ENCODE measurements at regions not wholly inside any gene's neighbourhood (a gene's known extent, or its start where the extent isn't known, plus 50 kb on each side); places are given as distances from the start of the nearest gene placed in this dataset.
"Not testable (repeated sequence)": the region's sequence is repeated elsewhere in the genome, so short reads cannot be mapped to it uniquely, and the experiment has no call there.

DNA sequence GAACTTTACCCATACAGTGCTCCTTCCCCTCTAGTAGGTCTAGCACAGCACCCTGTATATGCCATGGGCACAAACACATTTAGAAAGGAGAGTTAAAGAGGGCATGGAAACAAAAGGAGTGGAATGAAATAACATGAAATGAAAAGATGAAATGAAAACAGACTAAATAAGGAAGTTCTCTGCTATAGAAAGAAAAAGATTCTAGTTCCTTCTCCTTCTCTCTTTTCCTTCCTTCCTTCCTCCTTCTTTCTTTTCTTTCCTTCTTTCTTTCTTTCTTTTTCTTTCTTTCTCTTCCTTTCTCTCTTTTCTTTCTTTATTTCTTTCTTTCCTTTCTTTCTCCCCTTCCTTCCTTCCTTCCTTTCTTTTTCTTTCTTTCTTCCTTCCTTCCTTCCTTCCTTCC, 2197.4 kb downstream of the PCDH7 start:
- no peak for DNase-seq (ENCODE audit: low read depth)
- TF ChIP-seq, protein P1, sequence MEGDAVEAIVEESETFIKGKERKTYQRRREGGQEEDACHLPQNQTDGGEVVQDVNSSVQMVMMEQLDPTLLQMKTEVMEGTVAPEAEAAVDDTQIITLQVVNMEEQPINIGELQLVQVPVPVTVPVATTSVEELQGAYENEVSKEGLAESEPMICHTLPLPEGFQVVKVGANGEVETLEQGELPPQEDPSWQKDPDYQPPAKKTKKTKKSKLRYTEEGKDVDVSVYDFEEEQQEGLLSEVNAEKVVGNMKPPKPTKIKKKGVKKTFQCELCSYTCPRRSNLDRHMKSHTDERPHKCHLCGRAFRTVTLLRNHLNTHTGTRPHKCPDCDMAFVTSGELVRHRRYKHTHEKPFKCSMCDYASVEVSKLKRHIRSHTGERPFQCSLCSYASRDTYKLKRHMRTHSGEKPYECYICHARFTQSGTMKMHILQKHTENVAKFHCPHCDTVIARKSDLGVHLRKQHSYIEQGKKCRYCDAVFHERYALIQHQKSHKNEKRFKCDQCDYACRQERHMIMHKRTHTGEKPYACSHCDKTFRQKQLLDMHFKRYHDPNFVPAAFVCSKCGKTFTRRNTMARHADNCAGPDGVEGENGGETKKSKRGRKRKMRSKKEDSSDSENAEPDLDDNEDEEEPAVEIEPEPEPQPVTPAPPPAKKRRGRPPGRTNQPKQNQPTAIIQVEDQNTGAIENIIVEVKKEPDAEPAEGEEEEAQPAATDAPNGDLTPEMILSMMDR (IDR thresholded peaks at IDR 0.05; ENCODE audit: insufficient read depth, low read depth, low read length): no peak
- H3K4me3 ChIP-seq (ENCODE audit: low read depth, low read length): no peak overlapping the region

DNA sequence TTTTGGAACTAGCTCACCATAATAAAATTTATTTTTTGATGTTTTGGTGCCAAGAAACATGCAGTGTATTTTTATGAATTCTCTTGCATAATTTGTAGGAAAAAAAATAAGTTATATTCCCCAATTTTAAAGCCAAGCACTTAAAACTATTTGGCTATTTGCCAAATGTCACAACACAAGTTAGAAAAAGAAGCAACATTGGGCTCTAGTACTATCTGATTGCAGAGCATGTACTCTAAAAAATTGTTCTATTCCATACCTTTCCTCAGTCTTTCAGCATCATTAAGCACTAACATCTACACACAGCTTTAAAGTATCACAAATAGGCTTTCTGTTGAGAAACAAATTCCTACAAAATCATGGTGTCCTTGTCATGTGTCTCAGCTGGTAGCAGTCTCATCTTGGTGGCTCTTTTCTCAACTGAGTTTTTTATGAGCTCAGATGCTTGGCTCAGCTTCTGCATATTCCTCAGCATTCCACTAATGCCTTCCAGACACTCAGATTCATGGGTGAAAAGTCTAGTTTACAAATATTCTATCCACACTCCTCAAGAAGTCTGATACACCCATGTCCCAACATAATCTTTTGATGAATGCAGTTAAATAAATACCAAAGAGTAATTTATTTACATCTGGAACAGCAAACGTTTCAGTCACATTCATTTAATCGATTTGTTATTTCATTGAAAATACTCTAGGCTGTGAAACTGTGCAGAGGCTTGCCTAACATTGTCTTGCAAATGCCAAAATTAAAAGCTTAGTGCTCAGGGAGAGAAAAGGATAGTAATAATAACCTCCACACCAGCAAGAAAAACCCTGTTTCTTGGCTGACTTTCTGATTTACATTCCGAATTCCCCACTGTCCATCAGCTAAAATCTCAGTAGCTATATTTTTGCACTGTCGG, 2209.9 kb downstream of the PCDH7 start:
- no peak for DNase-seq (ENCODE audit: low read depth)
- H3K4me3 ChIP-seq (ENCODE audit: low read depth, low read length): no peak overlapping the region
- TF ChIP-seq, protein P1 (IDR thresholded peaks at IDR 0.05; ENCODE audit: insufficient read depth, low read depth, low read length): no peak

DNA sequence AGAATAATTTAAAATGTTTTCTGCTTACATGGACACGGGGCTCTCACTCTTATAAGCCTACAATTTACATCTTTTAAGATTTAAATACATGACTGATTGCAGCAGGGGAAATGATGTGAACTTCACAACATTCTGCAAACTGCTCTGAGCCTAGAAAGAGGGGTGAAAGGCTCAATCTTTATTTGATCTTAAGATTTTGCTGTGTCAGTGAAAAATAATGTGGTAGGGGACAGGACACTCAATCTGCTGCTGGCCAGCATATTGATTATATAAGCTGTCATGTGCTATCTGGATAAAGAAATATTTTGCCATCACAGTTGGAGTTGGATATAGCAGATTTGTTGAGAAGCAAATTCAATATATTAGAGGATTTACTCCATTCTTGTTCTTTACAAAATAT, 2210.5 kb downstream of the PCDH7 start:
- TF ChIP-seq, protein P1 (IDR thresholded peaks at IDR 0.05; ENCODE audit: insufficient read depth, low read depth, low read length): no peak
- no peak for DNase-seq (ENCODE audit: low read depth)
- H3K4me3 ChIP-seq (ENCODE audit: low read depth, low read length): no peak overlapping the region

DNA sequence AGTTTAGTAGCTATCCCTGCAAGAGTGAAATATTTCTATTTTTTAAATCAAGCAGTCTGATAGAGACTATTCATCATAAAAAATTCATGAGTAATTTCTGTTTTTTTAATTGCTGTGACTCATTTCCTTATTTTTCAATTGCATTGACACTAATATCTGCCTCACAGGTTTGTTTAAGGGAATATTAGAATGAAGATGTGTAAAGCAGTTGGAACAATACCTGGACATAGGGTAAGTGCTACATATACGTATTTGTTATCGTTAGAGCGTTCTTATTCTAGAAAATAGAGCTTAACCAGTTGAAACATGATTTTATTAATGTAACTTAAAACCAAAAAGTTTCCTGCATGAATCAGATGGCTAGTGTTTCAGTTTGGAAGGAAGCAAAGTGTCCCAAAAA, 2211.3 kb downstream of the PCDH7 start:
- TF ChIP-seq, protein P1 (IDR thresholded peaks at IDR 0.05; ENCODE audit: insufficient read depth, low read depth, low read length): no peak
- no peak overlapping the region for H3K4me3 ChIP-seq (ENCODE audit: low read depth, low read length)
- DNase-seq (ENCODE audit: low read depth): no peak

DNA sequence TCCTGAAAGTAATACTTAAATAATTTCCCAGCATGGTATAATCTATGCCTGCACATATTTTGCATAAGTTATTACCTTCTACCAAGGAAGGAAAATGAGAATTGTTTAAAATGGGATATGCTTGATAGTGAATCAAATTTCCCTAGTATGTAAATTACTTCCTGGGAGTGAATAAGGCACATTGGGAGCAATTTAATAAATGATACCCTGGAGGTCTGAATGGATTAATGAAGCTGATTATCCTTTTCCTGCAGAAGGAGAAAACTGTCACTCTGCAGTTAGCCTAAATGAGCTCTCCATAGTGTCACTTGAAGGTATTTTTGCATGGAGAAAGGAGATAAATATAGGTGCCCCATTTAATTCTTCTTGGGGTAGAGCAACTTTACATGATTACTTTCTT, 2212.0 kb downstream of the PCDH7 start:
- TF ChIP-seq, protein P1 (IDR thresholded peaks at IDR 0.05; ENCODE audit: insufficient read depth, low read depth, low read length): no peak
- no peak overlapping the region for H3K4me3 ChIP-seq (ENCODE audit: low read depth, low read length)
- DNase-seq (ENCODE audit: low read depth): no peak

DNA sequence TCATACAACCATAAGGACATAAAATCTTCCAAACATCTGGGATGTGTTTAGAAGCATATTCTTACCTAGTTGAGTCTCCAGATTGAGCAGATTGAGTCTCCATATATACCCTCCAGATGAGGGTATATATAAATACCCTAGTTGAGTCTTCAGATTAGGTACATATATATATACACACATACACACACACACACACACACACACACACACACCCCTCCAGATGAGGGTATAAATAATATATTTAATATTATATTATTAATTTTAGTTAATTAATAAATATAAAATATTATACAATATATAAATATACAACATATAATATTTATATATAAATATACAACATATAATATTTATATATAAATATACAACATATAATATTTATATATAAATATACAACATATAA, 2219.1 kb downstream of the PCDH7 start:
- not testable (repeated sequence) for DNase-seq (ENCODE audit: low read depth); H3K4me3 ChIP-seq (ENCODE audit: low read depth, low read length)

DNA sequence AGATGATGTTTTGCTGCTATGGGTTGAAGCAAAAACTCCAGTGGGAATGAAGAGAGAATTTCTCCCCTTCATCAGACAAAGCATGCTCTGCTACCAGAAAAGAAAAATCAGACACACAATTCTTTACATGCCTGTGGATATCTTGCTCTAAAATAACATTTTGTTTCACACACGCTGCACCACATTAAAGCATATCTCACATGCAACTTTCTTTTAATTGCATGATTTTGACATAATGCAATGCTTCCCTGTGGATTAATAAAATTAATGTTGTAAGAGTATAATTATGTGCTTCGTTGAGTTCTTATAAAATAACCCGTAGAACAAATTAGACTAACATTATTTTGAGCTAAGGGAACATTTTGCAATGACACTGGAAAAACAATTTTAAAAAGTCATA, 2230.7 kb downstream of the PCDH7 start:
- TF ChIP-seq, protein P1 (IDR thresholded peaks at IDR 0.05; ENCODE audit: insufficient read depth, low read depth, low read length): no peak
- H3K4me3 ChIP-seq (ENCODE audit: low read depth, low read length): no peak overlapping the region
- no peak for DNase-seq (ENCODE audit: low read depth)
